Hepatocyte (in vitro differentiated cells): ENCODE measurements at regions not wholly inside any gene's neighbourhood (a gene's known extent, or its start where the extent isn't known, plus 50 kb on each side); places are given as distances from the start of the nearest gene placed in this dataset.

Source experiments
- DNase-seq: peaks from one replicate; pipeline ENCODE4 v3.0.0-alpha.2; 2016; ENCODE audit warnings: low spot score
- H2AFZ ChIP-seq: fragments of 200-600 bp; sonication (generic); 2 replicates; pipeline ENCODE4 v1.6.0; 2016; ENCODE audit warnings: antibody characterized with exemption, mild to moderate bottlenecking
- H3K27ac ChIP-seq: fragments of 200-600 bp; sonication (generic); 2 replicates; pipeline ENCODE4 v1.5.1; 2016; ENCODE audit warnings: mild to moderate bottlenecking
- H3K27me3 ChIP-seq: fragments of 200-600 bp; sonication (generic); 2 replicates; pipeline ENCODE4 v1.6.1; 2016
- H3K36me3 ChIP-seq: fragments of 200-600 bp; sonication (generic); replicated peaks from 2 replicates; pipeline ENCODE4 v1.5.1; 2016; ENCODE audit warnings: low read depth; ENCODE audit not compliant: insufficient read depth
- H3K4me1 ChIP-seq: fragments of 200-600 bp; sonication (generic); 2 replicates; pipeline ENCODE4 v1.5.1; 2016; ENCODE audit warnings: mild to moderate bottlenecking, moderate library complexity; ENCODE audit not compliant: insufficient read depth
- H3K4me2 ChIP-seq: fragments of 200-600 bp; sonication (generic); 2 replicates; pipeline ENCODE4 v1.6.0; 2016
- H3K4me3 ChIP-seq: fragments of 200-600 bp; sonication (generic); 2 replicates; pipeline ENCODE4 v1.5.1; 2016; ENCODE audit warnings: mild to moderate bottlenecking
- H3K79me2 ChIP-seq: fragments of 200-600 bp; sonication (generic); 2 replicates; pipeline ENCODE4 v1.6.0; 2017; ENCODE audit warnings: mild to moderate bottlenecking
- H3K9me2 ChIP-seq: fragments of 200-600 bp; sonication (generic); replicated peaks from 2 replicates; pipeline ENCODE4 v1.6.0; 2017; ENCODE audit warnings: mild to moderate bottlenecking; ENCODE audit not compliant: insufficient read depth
- H3K9me3 ChIP-seq: fragments of 200-600 bp; sonication (generic); 2 replicates; pipeline ENCODE4 v1.5.1; 2016; ENCODE audit warnings: low read depth, mild to moderate bottlenecking
- H4K20me1 ChIP-seq: fragments of 200-600 bp; sonication (generic); 2 replicates; pipeline ENCODE4 v1.6.0; 2016; ENCODE audit warnings: mild to moderate bottlenecking; ENCODE audit not compliant: insufficient read depth, poor library complexity, severe bottlenecking
- CTCF ChIP-seq: fragments of 200-600 bp; sonication (generic); IDR thresholded peaks from 2 replicates; pipeline ENCODE4 v1.5.1; 2016; ENCODE audit warnings: antibody characterized with exemption, mild to moderate bottlenecking; ENCODE audit not compliant: poor library complexity
- EZH2 ChIP-seq: fragments of 200-600 bp; sonication (generic); IDR thresholded peaks from 2 replicates; pipeline ENCODE4 v1.6.1; 2016; ENCODE audit warnings: antibody characterized with exemption, mild to moderate bottlenecking, borderline replicate concordance
- EZH2phosphoT487 ChIP-seq: fragments of 200-600 bp; sonication (generic); IDR thresholded peaks from one replicate; pipeline ENCODE4 v1.6.1; 2018; ENCODE audit warnings: antibody characterized with exemption, mild to moderate bottlenecking, low read depth, moderate library complexity; ENCODE audit not compliant: unreplicated experiment, severe bottlenecking
- WGBS: methylation state at CpG from one replicate; pipeline ENCODE4 v1.1.6; 2016; ENCODE audit warnings: low lambda C conversion rate; ENCODE audit errors: missing lambda C conversion rate; 5-methylcytosine and 5-hydroxymethylcytosine counted together

- no peaks in the 10 kb centered on the region for H3K79me2 ChIP-seq
- no peaks in the 10 kb centered on the region for H4K20me1 ChIP-seq
- H3K27me3 ChIP-seq = no peaks in the 10 kb centered on the region
- no peak overlapping the region for H3K4me3 ChIP-seq
- no peak overlapping the region for H2AFZ ChIP-seq
- no peak overlapping the region for H3K4me2 ChIP-seq
- H3K9me2 ChIP-seq = no peaks in the 10 kb centered on the region
- no peaks in the 10 kb centered on the region for H3K9me3 ChIP-seq
- DNase-seq = no peak
- TF ChIP-seq EZH2phosphoT487 = no peak
- TF ChIP-seq CTCF = no peak
- no peak for TF ChIP-seq EZH2
- WGBS = 82% methylated on average over 2 of the region's 2 CpGs
- H3K4me1 ChIP-seq = no peaks in the 10 kb centered on the region
- no peaks in the 10 kb centered on the region for H3K36me3 ChIP-seq
- no peak overlapping the region for H3K27ac ChIP-seq
These were observed 180.8 kb upstream of the KCNK2 start for GRCh38 chr1:214901718-214902117.

- no peak for DNase-seq
- H3K4me1 ChIP-seq = no peaks in the 10 kb centered on the region
- H3K9me2 ChIP-seq = no peaks in the 10 kb centered on the region
- H2AFZ ChIP-seq = no peak overlapping the region
- H3K4me3 ChIP-seq = no peak overlapping the region
- no peak for TF ChIP-seq EZH2
- TF ChIP-seq EZH2phosphoT487 = no peak
- TF ChIP-seq CTCF = no peak
- 84% methylated on average over 2 of the region's 2 CpGs for WGBS
- H4K20me1 ChIP-seq = no peaks in the 10 kb centered on the region
- no peak overlapping the region for H3K4me2 ChIP-seq
- no peak overlapping the region for H3K27ac ChIP-seq
- no peaks in the 10 kb centered on the region for H3K36me3 ChIP-seq
- no peaks in the 10 kb centered on the region for H3K79me2 ChIP-seq
- no peaks in the 10 kb centered on the region for H3K9me3 ChIP-seq
- H3K27me3 ChIP-seq = no peaks in the 10 kb centered on the region
These were observed 179.8 kb upstream of the KCNK2 start for GRCh38 chr1:214902636-214903320.

GRCh38 chr1:214912127-214912526 lies 170.4 kb upstream of the KCNK2 start:
- H3K4me3 ChIP-seq = no peak overlapping the region
- TF ChIP-seq EZH2phosphoT487 (no peak), EZH2 (no peak), CTCF (no peak)
- H3K79me2 ChIP-seq = no peaks in the 10 kb centered on the region
- H4K20me1 ChIP-seq = no peaks in the 10 kb centered on the region
- no peaks in the 10 kb centered on the region for H3K9me2 ChIP-seq
- H3K27me3 ChIP-seq = no peaks in the 10 kb centered on the region
- H3K4me2 ChIP-seq = no peak overlapping the region
- H3K9me3 ChIP-seq = no peaks in the 10 kb centered on the region
- 92% methylated on average over 8 of the region's 8 CpGs for WGBS
- H2AFZ ChIP-seq = no peak overlapping the region
- DNase-seq = no peak
- H3K4me1 ChIP-seq = no peaks in the 10 kb centered on the region
- no peaks in the 10 kb centered on the region for H3K36me3 ChIP-seq
- H3K27ac ChIP-seq = no peak overlapping the region
